ENCODE measurements at regions not wholly inside any gene's neighbourhood (a gene's known extent, or its start where the extent isn't known, plus 50 kb on each side); places are given as distances from the start of the nearest gene placed in this dataset.

DNA sequence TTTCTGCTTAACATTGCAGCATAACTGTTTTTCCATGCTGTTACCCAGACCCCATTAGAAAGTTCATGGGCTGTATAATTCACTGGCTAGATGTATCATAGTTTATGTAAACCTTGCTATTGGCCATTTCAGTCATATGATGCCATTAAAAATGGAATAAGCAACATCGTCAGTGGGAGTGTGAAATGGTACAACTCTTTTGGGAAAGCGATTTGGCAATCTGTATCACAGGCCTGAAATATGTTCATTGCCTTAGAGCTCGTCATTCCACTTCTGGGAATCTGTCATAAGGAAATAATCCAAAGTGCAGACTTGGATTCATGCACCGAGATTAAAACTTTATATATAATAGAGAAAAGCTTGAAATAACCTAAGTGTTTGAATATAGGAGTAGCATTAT is 77.9 kb upstream of the KLF4 start:
- no peak for DNase-seq (ENCODE audit: low spot score)

DNA sequence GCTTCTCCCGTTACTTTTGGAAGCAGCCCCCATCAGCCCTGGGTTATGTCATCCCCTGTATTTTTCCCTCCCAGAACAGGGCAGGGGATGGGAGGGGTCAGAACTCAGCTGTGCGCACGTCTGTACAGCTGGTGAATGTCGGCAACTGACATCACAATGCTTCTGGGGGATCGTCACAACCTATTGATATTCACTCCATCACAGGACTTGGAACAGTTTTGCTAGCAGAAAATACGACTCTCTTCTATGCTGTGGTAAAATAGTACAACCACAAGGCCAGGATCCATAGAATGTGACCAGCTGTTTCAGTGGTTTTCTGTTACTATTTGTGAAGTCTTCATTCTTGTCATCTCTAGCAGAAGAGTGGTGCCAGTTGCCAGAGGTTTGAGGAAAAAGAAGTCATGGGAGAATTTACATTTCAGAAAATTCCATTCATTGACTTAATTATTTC is 77.1 kb upstream of the KLF4 start:
- DNase-seq (ENCODE audit: low spot score): no peak

DNA sequence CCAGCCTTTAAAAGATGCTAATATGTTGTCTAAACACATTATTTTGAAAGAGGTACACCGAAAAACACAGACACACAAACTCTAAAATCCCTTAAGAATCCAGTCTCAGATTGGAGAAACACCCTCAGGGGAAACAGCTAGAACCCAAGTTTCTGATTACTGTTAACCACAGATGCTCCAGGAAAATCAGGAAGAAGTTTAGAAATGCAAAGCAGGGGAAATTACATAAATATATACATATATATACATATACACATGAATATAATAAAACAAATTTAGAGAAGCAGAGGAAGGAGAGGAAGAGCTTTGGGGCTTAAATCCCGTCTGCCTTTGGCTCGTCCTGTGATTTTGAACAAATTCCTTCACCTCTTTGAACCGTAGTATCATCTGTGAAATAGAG is 73.2 kb upstream of the KLF4 start:
- DNase-seq (ENCODE audit: low spot score): no peak

DNA sequence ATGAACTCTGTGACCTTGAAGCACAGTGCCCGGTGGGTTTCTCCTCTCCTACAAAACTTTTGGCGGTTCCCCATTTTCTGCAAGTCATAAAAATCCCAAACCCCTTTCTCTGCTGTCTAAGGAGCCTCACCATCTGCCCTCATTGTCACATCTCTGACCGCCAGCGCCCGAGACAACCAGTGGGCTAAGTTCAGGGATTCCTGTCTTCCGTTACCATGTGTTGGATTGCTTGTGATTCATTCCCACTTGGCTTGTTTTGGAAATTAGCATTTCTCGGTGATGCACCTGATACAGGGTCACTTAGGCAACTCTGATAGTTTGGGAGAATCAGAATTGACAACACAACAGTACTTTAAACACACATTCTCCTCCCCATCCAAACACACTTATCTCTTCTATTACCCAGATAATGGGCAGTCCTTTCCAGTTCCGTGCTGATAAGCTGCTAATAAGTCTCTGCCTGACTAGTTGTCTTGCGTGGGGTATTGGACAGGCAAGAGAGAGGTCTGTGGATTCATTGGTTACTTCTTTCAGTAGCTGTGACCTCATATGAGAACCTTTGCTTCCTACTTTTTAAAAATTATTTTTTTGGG is 70.0 kb upstream of the KLF4 start:
- no peak for DNase-seq (ENCODE audit: low spot score)

DNA sequence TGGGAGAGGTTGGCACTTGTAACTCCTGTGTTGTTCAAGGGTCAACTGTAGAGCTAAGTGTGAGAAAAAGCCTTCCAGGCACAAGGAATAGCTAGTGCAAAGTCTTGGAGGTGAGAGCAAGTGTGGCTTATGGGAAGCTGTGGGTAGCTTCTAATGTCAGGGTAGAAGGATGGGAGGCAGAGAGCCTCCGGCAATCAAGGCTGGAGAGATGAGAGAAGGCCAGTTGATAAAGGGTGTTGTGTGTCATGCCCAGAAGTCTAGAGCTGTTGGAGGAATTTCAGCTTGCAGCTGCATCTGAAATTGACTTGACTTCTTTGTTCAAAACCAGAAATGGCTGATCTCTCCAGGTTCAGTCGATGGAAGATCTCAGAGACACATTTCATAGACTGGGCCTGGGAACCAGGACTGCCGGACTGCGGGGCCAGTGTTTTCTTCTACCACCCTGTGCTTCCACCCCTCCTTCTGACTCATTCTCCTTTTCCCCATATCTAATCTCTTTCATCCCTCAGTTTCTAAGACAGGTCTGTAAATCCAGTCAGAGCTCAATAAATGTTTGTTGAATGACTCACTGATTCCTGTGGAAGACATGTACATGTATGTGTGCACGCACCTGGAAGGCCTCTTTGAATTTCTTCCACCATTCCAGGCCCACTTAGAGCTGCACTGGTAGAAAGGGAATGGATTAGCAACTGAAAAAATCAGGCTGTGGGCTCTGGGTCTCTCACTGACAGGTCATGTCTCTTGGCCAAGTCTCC is 67.8 kb upstream of the KLF4 start:
- DNase-seq (ENCODE audit: low spot score): no peak

DNA sequence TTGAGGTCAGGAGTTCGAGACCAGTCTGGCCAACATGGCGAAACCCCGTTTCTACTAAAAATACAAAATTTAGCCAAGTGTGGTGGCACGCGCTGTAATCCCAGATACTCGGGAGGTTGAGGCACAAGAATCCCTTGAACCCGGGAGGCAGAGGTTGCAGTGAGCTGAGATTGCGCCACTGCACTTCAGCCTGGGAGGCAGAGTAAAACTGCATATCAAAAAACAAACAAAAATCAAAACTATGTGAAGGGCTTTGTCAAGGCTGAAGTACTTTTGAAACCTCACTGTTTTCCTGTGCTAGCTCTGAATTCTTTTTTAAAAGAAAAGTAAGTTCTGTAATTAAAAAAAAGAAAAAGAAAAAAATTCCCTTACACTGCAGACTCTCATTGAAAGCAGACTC is 65.1 kb upstream of the KLF4 start:
- no peak for DNase-seq (ENCODE audit: low spot score)

DNA sequence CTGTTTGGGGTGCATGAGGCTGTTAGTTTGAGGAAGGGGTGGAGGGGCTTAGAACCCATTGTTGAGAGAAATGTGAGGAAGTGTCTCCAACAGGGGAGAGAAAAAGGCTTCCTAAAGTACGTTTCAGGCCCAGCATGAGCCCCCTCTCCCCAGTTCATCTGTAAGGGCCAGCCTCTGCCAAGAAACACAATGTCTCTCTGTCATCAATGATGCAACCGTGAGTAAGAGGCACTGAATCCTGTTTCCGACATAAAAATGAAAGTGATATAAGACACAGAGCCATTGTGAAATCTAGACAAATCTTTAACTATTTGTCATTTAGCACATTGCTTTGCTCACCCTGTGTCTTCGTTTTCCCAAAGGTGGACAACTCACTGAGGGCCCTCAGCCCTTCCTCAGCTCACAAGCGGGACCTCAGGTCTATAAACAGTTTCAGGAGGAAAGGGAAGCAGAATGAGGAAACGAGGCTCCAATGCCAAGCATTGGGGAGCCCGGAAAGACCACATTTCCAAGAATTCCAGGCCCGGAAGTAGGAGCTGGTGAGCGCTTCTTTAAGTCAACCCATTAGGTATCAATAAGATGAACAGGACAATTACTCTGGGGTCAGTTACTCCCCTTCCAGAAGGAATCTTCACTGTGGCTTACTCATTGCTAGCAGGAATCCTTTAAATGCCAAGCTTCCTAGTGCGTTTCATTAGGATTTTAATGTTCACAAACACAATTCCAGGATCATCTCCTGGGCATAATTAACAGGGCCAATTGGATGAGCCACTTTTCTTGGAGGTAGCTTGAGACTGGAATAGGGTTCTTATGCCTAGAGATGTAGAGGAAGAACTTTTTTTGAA is 59.0 kb upstream of the KLF4 start:
- peak; percentile 73 for DNase-seq (ENCODE audit: low spot score)

DNA sequence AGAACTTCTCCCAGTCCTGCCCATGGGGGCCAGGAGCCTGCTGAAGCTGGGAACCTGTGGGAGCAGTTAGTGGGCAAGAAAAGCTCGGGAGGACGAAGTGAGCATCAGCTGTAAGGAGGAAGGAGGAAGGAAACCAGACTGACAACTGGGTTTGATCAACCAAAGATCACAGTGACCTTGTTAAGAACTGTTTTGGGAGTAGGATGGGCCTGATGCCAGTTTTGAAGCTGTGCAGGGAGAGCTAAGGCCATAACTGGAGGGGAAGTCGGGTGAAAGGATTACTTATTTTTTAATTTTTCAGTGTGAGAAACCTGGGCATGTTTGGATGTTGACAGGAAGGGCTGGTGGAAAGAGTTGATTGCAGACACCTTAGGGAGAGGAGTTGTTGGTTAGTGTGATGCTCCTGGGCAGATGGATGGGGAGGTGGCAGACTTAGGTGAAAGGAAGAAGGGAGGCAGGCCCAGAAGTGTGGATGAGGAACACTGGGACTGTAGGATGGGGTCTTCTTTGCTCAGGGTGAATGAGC is 58.3 kb upstream of the KLF4 start:
- no peak for DNase-seq (ENCODE audit: low spot score)

DNA sequence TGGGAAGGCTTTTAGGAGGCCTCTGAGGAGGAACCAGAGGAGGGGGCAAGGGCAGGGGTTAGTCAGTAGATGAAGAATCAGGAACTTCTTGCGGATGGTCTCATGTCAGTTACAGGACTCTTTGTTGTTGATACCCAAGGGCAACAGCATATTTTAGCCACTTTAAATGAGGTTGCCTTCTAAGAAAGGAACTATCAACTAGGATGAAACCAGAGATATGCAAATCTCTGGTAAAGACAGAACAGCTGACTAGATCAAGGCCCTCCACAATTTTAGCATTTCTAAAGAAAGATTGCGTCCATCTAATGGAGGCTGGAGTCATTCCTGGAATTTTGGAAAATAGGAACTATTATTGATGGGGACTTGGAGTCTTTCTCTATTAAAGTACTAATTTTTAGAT is 57.7 kb upstream of the KLF4 start:
- no peak for DNase-seq (ENCODE audit: low spot score)

DNA sequence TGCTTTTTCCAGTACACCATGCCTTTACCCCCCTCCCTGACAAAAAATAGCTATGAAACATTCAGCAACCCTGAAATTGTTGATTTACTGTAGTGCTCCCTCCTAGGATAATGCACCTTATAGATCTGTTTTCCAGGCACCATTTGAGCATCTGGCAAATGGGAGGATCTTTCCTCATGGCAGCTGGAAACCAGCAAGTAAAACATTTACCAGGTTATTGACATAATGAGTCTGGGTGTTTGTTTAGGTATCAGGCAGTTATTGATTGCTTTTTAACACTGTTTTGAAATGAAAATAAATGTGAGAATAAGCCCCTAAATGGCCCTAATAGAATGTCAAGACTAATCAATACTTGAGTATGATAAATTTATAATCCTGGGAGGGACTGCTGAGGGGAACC is 57.3 kb upstream of the KLF4 start:
- no peak for DNase-seq (ENCODE audit: low spot score)

DNA sequence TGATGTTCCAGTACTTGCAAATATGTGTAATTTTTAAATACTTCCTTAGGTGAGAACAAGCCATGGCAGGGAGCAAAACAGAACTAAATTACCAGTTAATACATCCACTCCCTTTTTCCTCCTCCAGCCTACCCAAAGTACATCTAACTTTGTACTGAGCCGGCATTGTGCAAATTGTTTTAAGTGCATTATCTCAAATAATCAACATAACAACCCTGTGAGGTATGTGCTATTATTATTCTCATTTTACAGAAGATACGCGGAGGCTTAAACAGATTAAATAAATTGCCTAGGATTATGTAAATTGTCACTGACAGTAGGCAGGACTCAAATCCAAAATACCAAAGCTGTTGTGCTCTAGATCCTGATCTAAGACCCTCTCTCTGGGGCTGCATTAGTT is 55.5 kb upstream of the KLF4 start:
- no peak for DNase-seq (ENCODE audit: low spot score)

DNA sequence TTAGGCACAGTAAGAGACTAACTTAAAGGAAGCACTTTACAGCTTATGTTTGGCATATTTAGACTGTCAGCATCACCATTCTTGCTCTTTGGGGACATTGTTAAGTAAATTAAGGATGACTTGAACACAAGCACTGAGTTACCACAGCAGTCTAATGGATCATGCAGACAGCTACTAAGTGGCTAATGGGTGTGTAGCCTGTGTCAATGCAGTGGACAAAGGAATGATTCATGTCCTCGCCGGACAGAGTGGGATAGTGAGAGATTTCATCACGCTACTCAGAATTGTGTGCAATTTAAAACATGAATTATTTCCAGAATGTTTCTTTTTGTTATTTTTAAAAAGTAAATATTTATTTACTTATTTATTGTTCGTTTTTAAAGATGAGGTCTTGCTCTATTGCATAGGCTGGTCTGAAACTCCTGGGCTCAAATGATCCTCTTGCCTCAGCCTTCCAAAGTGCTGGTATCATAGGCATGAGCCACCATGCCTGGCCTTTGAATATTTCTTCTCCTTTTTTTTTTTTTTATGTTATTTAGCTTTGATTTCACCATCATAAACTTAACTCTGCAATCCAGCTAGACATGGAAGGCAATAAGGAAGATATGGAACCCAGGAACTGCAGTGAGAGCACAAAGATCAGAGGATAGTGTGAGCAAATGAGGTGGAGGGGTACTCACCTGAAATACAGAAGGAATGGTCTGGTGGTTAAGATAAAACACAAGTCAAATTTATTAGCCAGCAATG is 53.0 kb upstream of the KLF4 start:
- no peak for DNase-seq (ENCODE audit: low spot score)

DNA sequence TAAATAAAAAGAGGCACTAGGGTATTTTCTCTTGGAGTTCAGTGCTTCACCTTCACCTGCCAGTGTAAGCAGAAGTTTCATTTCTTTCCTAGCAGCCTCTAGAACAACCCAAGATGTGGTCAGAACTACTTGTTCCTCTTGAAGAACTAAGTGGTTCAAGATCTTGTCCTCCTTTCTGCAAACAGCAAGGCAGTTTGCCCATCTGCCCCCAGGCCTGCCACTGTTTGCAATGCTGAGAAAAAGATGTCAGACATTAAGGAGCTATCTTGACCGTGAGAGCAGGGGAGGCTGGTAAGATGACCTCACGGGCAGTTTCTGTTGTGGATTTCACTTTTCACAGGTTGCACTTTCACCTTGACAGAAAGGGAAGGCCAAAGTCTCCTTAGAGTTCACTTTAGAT is 52.0 kb upstream of the KLF4 start:
- no peak for DNase-seq (ENCODE audit: low spot score)

DNA sequence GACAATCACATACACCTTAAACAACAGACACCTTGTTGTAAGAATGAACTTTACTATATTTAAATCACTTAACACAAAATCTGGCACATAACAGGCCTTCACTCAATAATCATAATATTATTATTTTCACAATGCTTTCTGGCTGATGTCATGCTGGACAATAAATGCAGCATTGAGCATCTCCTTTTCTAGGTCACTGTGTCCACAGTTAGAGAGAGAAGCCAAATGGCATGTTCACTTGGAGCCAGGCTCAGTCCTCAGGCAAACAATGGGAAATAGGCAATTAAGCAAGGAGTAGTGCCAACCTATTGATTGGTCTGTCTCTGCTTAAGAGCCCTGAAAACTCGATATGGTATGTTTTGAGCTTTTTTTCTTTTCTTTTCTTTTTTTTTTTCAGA is 50.6 kb upstream of the KLF4 start:
- no peak for DNase-seq (ENCODE audit: low spot score)

DNA sequence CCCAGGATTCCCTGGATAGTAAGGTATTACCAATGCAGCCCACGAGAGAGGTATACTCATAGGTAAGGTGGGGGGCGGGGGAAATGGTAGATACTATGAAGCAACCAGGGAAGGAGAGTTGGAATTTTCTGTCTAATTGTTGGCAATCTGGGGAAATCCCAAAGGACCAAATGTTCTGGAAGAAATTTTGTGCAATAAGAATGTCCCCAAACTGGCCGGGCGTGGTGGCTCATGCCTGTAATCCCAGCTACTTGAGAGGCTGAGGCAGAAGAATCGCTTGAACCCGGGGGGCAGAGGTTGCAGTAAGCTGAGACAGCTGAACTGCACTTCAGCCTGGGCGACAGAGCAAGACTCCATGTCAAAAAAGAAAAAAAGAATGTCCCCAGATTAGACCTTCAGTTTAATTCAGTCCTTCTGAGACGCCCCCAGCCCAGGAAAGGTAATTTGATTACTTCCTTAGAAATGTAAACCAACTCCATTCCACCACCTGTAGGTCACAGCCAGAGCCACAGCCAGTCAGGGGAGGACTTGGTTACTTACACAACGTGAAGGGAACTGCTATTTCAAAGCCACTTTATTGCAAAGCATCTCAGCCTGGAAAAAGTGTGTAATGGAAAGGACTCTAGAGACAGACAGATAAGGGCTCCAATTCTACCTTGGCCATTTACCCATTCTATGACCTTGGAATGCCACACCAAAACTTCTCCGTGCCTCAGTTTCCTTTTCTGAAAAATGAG is 50.0 kb upstream of the KLF4 start:
- no peak for DNase-seq (ENCODE audit: low spot score)
